Parathyroid adenoma (tissue), 2 donors: ENCODE measurements at regions not wholly inside any gene's neighbourhood (a gene's known extent, or its start where the extent isn't known, plus 50 kb on each side); places are given as distances from the start of the nearest gene placed in this dataset.

Experiments used
- H2AFZ ChIP-seq: fragments of 300-600 bp; sonication (generic); one replicate; pipeline ENCODE4 v1.7.0; 2017; ENCODE audit warnings: antibody characterized with exemption, mild to moderate bottlenecking
- H3K27ac ChIP-seq: fragments of 300-600 bp; sonication (generic); one replicate; pipeline ENCODE4 v1.7.0; 2017
- H3K27me3 ChIP-seq: fragments of 300-600 bp; sonication (generic); one replicate; pipeline ENCODE4 v1.7.0; 2017; ENCODE audit warnings: low read length; ENCODE audit not compliant: control insufficient read depth, insufficient read depth
- H3K36me3 ChIP-seq: fragments of 300-600 bp; sonication (generic); one replicate; pipeline ENCODE4 v1.7.0; 2017; ENCODE audit warnings: low read length; ENCODE audit not compliant: control insufficient read depth, insufficient read depth
- H3K4me1 ChIP-seq: fragments of 300-600 bp; sonication (generic); one replicate; pipeline ENCODE4 v1.7.0; 2017; ENCODE audit warnings: control low read depth
- H3K4me2 ChIP-seq: fragments of 300-600 bp; sonication (generic); one replicate; pipeline ENCODE4 v1.7.0; 2017; ENCODE audit warnings: low read length
- H3K4me3 ChIP-seq: fragments of 300-600 bp; sonication (generic); one replicate; pipeline ENCODE4 v1.7.0; 2017; ENCODE audit warnings: low read depth, low read length
- H3K79me2 ChIP-seq: fragments of 300-600 bp; sonication (generic); one replicate; pipeline ENCODE4 v1.7.0; 2017; ENCODE audit warnings: control low read depth
- H3K9ac ChIP-seq: fragments of 300-600 bp; sonication (generic); one replicate; pipeline ENCODE4 v1.7.0; 2017; ENCODE audit warnings: mild to moderate bottlenecking
- H3K9me3 ChIP-seq: fragments of 300-600 bp; sonication (generic); one replicate; pipeline ENCODE4 v1.7.0; 2017; ENCODE audit warnings: low read length; ENCODE audit not compliant: control insufficient read depth
- TF ChIP-seq, protein P1 (sequence below): fragments of 300-600 bp; sonication (generic); IDR thresholded peaks from one replicate; pipeline ENCODE4 v1.7.0; 2017; ENCODE audit warnings: antibody characterized with exemption, mild to moderate bottlenecking
- donor health status: primary hyperparathyroidism.

- Histone ChIP-seq H3K9me3 (no peaks in the 10 kb centered on the region), H3K27me3 (no peaks in the 10 kb centered on the region), H3K4me1 (peaks cover 11% of the 10 kb centered on the region), H2AFZ (no peak overlapping the region), H3K4me2 (no peak overlapping the region), H3K9ac (no peak overlapping the region), H3K27ac (no peak overlapping the region), H3K4me3 (no peak overlapping the region), H3K79me2 (no peaks in the 10 kb centered on the region), H3K36me3 (no peaks in the 10 kb centered on the region)
- TF ChIP-seq, protein P1, sequence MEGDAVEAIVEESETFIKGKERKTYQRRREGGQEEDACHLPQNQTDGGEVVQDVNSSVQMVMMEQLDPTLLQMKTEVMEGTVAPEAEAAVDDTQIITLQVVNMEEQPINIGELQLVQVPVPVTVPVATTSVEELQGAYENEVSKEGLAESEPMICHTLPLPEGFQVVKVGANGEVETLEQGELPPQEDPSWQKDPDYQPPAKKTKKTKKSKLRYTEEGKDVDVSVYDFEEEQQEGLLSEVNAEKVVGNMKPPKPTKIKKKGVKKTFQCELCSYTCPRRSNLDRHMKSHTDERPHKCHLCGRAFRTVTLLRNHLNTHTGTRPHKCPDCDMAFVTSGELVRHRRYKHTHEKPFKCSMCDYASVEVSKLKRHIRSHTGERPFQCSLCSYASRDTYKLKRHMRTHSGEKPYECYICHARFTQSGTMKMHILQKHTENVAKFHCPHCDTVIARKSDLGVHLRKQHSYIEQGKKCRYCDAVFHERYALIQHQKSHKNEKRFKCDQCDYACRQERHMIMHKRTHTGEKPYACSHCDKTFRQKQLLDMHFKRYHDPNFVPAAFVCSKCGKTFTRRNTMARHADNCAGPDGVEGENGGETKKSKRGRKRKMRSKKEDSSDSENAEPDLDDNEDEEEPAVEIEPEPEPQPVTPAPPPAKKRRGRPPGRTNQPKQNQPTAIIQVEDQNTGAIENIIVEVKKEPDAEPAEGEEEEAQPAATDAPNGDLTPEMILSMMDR, result no peak
These were observed 82.7 kb upstream of the BCAR3 start for GRCh38 chr1:93764366-93764750.

DNA sequence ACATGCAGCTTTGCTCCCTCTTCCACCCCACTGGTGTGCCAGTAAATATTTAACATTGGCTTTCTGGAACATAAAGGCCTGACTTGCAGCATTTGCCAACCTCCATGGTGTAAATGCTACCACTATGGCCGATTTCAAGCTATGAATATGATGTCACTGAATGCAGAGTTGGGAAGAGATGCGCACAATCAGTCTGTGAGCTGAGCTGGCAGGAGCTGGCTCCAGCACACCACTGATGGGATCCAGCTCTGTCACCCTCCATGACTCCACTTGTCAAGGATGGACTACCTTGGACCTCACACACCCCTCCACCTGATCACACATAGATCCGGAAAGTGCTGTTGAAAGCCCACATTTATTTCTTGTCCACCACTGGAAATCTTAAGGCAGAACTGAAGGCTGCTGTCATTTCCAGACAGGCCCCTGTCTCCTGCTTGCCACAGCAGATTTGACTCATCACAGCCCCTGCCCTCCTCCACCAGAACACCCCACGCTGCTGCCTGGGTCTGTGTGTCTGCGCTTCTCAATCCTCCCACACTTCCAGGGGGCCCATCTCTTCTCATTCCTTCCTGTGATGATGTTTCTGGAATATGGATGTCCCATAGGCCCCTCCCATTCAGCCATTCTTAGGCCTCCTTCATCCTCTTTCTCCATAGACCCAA lies 82.2 kb upstream of the BCAR3 start:
- Histone ChIP-seq H3K27ac (no peak overlapping the region), H2AFZ (no peak overlapping the region), H3K4me1 (peaks cover 8% of the 10 kb centered on the region), H3K27me3 (no peaks in the 10 kb centered on the region), H3K79me2 (no peaks in the 10 kb centered on the region), H3K9ac (no peak overlapping the region), H3K4me2 (no peak overlapping the region), H3K4me3 (no peak overlapping the region), H3K36me3 (no peaks in the 10 kb centered on the region), H3K9me3 (no peaks in the 10 kb centered on the region)
- TF ChIP-seq, protein P1, result no peak

DNA sequence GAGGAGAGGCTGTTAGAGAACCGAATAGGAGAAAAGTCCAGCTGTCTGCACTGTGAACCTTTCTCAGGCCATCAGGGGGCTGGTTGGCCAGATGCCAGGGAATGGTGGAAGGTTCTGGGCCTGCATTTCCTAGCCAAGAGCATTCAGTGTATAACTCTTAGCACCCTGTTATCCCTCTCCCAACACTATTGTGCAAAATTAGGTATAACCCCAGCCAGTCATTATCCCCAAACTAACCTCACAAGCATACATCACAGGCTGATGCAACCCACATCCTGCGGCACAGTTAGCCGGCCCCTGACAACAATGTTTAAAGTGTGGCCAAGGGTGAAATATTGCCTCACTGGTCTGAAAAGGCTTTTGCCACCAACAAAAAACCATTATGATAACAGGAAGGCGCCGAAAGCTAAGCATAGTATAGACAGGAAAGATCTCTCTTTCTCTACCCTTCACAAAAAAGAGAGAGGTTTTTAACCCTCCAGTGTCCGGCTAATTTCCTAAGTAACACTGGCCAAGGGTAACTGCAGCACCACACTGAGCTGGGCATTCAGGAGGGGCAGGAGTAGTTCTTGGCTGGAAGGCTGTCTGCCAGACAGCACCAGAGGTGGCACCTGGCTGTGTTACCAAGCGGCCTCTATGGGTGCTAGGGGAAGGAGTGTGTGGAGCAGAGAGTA lies 77.3 kb upstream of the BCAR3 start:
- H3K27ac ChIP-seq, result no peak overlapping the region
- H2AFZ ChIP-seq, result no peak overlapping the region

DNA sequence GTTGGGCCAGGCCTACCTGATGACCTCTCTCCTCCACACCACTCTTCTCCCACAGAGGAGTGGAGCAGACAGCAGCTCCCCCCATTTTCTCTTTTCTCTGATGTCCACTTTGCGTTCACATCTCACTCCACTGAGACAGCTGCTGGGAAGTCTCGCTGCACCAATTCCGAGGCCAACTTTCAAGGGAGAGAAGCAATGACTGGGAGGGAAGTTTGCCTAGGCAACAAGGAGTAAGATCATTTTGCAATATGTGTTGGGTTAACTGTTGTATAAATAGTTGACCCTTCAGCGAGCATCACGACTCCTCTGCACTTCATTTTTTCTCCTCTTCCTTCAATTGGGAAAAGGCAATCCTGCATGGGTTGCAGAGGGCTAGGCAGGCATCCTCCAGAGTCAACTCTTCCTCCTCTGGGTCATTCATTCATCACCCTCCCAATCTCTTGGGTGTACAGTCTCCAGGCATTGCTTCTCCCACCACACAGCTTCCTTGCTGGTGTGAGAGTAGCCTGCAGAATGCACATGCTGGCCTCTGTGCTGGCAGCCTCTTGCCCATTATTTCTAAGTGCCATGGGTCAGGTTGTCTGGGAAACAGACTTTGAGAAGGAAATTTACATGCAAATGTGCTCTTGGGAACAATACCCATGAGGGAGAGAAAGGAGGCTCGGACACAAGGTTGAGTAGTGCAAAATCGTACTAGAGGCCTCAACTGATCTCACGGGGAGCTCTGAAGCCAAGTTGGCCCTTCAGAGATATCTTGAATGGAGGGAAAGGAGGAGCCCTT lies 75.8 kb upstream of the BCAR3 start:
- Histone ChIP-seq H3K27me3 (no peaks in the 10 kb centered on the region), H3K9ac (no peak overlapping the region), H3K27ac (no peak overlapping the region), H3K4me2 (no peak overlapping the region), H3K9me3 (no peaks in the 10 kb centered on the region), H3K36me3 (no peaks in the 10 kb centered on the region), H3K4me3 (no peak overlapping the region), H3K79me2 (no peaks in the 10 kb centered on the region), H3K4me1 (peaks cover 10% of the 10 kb centered on the region), H2AFZ (no peak overlapping the region)
- TF ChIP-seq, protein P1, result no peak

More for the DNA sequence above, 77.3 kb upstream of the BCAR3 start:
- Histone ChIP-seq H3K9me3 (no peaks in the 10 kb centered on the region), H3K4me3 (no peak overlapping the region), H3K79me2 (no peaks in the 10 kb centered on the region), H3K27me3 (no peaks in the 10 kb centered on the region), H3K9ac (no peak overlapping the region), H3K4me1 (peaks cover 5% of the 10 kb centered on the region), H3K4me2 (no peak overlapping the region), H3K36me3 (no peaks in the 10 kb centered on the region)
- TF ChIP-seq, protein P1, result no peak
